HEK293 (cell line): ENCODE measurements at regions not wholly inside any gene's neighbourhood (a gene's known extent, or its start where the extent isn't known, plus 50 kb on each side); places are given as distances from the start of the nearest gene placed in this dataset.

ENCODE experiments used
- GLI2 ChIP-seq: fragments of 450-650 bp; formaldehyde crosslinking; IDR thresholded peaks from 2 replicates; pipeline ENCODE4; 2017; ENCODE audit warnings: missing biosample characterization, missing genetic modification characterization, low read depth, borderline replicate concordance
- MEIS1 ChIP-seq: sonication (generic); formaldehyde crosslinking; IDR thresholded peaks from 2 replicates; pipeline ENCODE4 v1.8.1; 2022; ENCODE audit warnings: missing genetic modification reagents, mild to moderate bottlenecking, borderline replicate concordance
- YY1 ChIP-seq: fragments of 450-650 bp; formaldehyde crosslinking; IDR thresholded peaks from 2 replicates; pipeline ENCODE4 v1.5.1; 2018; ENCODE audit warnings: missing biosample characterization, missing genetic modification characterization
- ZNF335 ChIP-seq: fragments of 450-650 bp; formaldehyde crosslinking; conservative IDR thresholded peaks from 2 replicates; pipeline ENCODE4 v1.5.1; 2016; ENCODE audit warnings: missing biosample characterization, missing genetic modification characterization
- ZNF37A ChIP-seq: fragments of 450-650 bp; IDR thresholded peaks from 2 replicates; pipeline ENCODE4 v1.5.1; 2018; ENCODE audit warnings: missing biosample characterization, missing genetic modification characterization
- ZNF626 ChIP-seq: fragments of 450-650 bp; sonication (Bioruptor Pico); formaldehyde crosslinking; IDR thresholded peaks from 2 replicates; pipeline ENCODE4 v1.5.1; 2018; ENCODE audit warnings: missing biosample characterization, missing genetic modification characterization, inconsistent platforms
- TF ChIP-seq, protein P1 (sequence below): fragments of 450-650 bp; formaldehyde crosslinking; IDR thresholded peaks from 2 replicates; pipeline ENCODE4 v1.5.1; 2016; ENCODE audit warnings: missing biosample characterization, missing genetic modification characterization
- TF ChIP-seq, protein P2 (sequence below): fragments of 450-650 bp; formaldehyde crosslinking; IDR thresholded peaks from 2 replicates; pipeline ENCODE4 v1.5.1; 2016; ENCODE audit warnings: missing biosample characterization, missing genetic modification characterization
- TF ChIP-seq, protein P3 (sequence below): fragments of 450-650 bp; IDR thresholded peaks from 2 replicates; pipeline ENCODE4 v1.5.1; 2018; ENCODE audit warnings: missing biosample characterization, missing genetic modification characterization
- TF ChIP-seq, protein P4 (sequence below): fragments of 450-650 bp; formaldehyde crosslinking; conservative IDR thresholded peaks from 2 replicates; pipeline ENCODE4 v1.5.1; 2016; ENCODE audit warnings: low read depth, missing biosample characterization, missing genetic modification characterization

DNA sequence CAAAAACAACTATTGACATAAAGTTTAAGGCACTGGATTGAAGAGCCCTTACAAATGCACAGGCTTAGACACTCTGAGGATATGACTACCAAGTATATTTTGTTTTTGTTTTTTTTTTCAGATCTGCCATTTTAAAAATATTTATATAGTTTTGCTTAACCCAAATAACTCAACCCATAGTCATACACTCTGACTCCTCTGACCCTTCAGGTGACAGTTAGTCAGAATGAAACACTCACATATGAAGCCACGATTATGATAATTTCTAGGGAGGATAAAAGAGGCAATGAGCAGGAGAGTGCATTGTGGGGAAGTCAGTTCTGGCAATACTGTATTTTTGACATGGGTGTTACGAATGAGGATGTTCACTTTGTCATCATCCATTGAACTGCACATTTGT is 774.7 kb downstream of the MECOM start:
- TF ChIP-seq, protein P1, sequence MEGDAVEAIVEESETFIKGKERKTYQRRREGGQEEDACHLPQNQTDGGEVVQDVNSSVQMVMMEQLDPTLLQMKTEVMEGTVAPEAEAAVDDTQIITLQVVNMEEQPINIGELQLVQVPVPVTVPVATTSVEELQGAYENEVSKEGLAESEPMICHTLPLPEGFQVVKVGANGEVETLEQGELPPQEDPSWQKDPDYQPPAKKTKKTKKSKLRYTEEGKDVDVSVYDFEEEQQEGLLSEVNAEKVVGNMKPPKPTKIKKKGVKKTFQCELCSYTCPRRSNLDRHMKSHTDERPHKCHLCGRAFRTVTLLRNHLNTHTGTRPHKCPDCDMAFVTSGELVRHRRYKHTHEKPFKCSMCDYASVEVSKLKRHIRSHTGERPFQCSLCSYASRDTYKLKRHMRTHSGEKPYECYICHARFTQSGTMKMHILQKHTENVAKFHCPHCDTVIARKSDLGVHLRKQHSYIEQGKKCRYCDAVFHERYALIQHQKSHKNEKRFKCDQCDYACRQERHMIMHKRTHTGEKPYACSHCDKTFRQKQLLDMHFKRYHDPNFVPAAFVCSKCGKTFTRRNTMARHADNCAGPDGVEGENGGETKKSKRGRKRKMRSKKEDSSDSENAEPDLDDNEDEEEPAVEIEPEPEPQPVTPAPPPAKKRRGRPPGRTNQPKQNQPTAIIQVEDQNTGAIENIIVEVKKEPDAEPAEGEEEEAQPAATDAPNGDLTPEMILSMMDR (tag by site-specific recombination): no peak
- TF ChIP-seq MEIS1 (CRISPR knock-in tag) (no peak), ZNF335 (tag by site-specific recombination) (no peak), ZNF626 (tag by site-specific recombination) (no peak), YY1 (tag by site-specific recombination) (no peak), ZNF37A (tag by site-specific recombination) (no peak), GLI2 (no peak)
- TF ChIP-seq, protein P2, sequence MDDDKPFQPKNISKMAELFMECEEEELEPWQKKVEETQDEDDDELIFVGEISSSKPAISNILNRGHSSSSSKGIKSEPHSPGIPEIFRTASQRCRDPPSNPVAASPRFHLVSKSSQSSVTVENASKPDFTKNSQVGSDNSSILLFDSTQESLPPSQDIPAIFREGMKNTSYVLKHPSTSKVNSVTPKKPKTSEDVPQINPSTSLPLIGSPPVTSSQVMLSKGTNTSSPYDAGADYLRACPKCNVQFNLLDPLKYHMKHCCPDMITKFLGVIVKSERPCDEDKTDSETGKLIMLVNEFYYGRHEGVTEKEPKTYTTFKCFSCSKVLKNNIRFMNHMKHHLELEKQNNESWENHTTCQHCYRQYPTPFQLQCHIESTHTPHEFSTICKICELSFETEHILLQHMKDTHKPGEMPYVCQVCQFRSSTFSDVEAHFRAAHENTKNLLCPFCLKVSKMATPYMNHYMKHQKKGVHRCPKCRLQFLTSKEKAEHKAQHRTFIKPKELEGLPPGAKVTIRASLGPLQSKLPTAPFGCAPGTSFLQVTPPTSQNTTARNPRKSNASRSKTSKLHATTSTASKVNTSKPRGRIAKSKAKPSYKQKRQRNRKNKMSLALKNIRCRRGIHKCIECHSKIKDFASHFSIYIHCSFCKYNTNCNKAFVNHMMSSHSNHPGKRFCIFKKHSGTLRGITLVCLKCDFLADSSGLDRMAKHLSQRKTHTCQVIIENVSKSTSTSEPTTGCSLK (tag by site-specific recombination): no peak
- TF ChIP-seq, protein P3, sequence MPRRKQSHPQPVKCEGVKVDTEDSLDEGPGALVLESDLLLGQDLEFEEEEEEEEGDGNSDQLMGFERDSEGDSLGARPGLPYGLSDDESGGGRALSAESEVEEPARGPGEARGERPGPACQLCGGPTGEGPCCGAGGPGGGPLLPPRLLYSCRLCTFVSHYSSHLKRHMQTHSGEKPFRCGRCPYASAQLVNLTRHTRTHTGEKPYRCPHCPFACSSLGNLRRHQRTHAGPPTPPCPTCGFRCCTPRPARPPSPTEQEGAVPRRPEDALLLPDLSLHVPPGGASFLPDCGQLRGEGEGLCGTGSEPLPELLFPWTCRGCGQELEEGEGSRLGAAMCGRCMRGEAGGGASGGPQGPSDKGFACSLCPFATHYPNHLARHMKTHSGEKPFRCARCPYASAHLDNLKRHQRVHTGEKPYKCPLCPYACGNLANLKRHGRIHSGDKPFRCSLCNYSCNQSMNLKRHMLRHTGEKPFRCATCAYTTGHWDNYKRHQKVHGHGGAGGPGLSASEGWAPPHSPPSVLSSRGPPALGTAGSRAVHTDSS: no peak
- TF ChIP-seq, protein P4, sequence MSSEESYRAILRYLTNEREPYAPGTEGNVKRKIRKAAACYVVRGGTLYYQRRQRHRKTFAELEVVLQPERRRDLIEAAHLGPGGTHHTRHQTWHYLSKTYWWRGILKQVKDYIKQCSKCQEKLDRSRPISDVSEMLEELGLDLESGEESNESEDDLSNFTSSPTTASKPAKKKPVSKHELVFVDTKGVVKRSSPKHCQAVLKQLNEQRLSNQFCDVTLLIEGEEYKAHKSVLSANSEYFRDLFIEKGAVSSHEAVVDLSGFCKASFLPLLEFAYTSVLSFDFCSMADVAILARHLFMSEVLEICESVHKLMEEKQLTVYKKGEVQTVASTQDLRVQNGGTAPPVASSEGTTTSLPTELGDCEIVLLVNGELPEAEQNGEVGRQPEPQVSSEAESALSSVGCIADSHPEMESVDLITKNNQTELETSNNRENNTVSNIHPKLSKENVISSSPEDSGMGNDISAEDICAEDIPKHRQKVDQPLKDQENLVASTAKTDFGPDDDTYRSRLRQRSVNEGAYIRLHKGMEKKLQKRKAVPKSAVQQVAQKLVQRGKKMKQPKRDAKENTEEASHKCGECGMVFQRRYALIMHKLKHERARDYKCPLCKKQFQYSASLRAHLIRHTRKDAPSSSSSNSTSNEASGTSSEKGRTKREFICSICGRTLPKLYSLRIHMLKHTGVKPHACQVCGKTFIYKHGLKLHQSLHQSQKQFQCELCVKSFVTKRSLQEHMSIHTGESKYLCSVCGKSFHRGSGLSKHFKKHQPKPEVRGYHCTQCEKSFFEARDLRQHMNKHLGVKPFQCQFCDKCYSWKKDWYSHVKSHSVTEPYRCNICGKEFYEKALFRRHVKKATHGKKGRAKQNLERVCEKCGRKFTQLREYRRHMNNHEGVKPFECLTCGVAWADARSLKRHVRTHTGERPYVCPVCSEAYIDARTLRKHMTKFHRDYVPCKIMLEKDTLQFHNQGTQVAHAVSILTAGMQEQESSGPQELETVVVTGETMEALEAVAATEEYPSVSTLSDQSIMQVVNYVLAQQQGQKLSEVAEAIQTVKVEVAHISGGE: no peak
